H9 (cell line): ENCODE measurements at regions not wholly inside any gene's neighbourhood (a gene's known extent, or its start where the extent isn't known, plus 50 kb on each side); places are given as distances from the start of the nearest gene placed in this dataset.
A peak's percentile ranks its signal among the peaks of the same experiment; 100 is the strongest.
"Not testable (repeated sequence)": the region's sequence is repeated elsewhere in the genome, so short reads cannot be mapped to it uniquely, and the experiment has no call there.

Source experiments
- DNase-seq: peaks from one replicate; pipeline ENCODE4 v3.0.0-alpha.2; 2017
- H2AFZ ChIP-seq: one replicate; pipeline ENCODE4 v1.6.1; 2013; ENCODE audit warnings: mild to moderate bottlenecking, low read length, control low read depth, moderate library complexity
- H2AK5ac ChIP-seq: 2 replicates; pipeline ENCODE4 v1.6.1; 2013; ENCODE audit warnings: low read length, control low read depth, mixed read lengths; ENCODE audit not compliant: insufficient read length
- H2BK120ac ChIP-seq: one replicate; pipeline ENCODE4 v1.6.1; 2013; ENCODE audit warnings: low read depth, mild to moderate bottlenecking, low read length, control low read depth, inconsistent platforms; ENCODE audit not compliant: poor library complexity, severe bottlenecking
- H2BK12ac ChIP-seq: 2 replicates; pipeline ENCODE4 v1.6.1; 2013; ENCODE audit warnings: low read length, control low read depth, mixed read lengths, low read depth; ENCODE audit not compliant: insufficient read length
- H2BK15ac ChIP-seq: 2 replicates; pipeline ENCODE4 v1.6.1; 2013; ENCODE audit warnings: low read depth, low read length, control low read depth
- H2BK20ac ChIP-seq: one replicate; pipeline ENCODE4 v1.6.1; 2013; ENCODE audit warnings: low read depth, mild to moderate bottlenecking, low read length, control low read depth, inconsistent platforms; ENCODE audit not compliant: poor library complexity, severe bottlenecking
- H2BK5ac ChIP-seq: 2 replicates; pipeline ENCODE4 v1.6.1; 2013; ENCODE audit warnings: low read length, control low read depth, mixed read lengths; ENCODE audit not compliant: insufficient read length
- H3K14ac ChIP-seq: 2 replicates; pipeline ENCODE4 v1.6.1; 2013; ENCODE audit warnings: low read length, control low read depth; ENCODE audit not compliant: insufficient read depth
- H3K18ac ChIP-seq: 2 replicates; pipeline ENCODE4 v1.6.1; 2013; ENCODE audit warnings: low read depth, mild to moderate bottlenecking, mixed read lengths, low read length, control low read depth; ENCODE audit not compliant: insufficient read length
- H3K23ac ChIP-seq: 2 replicates; pipeline ENCODE4 v1.6.1; 2013; ENCODE audit warnings: low read length, control low read depth, mixed read lengths, low read depth; ENCODE audit not compliant: insufficient read length
- H3K23me2 ChIP-seq: 2 replicates; pipeline ENCODE4 v1.6.1; 2013; ENCODE audit warnings: low read depth, mild to moderate bottlenecking, mixed read lengths, low read length, control low read depth; ENCODE audit not compliant: insufficient read length, poor library complexity, severe bottlenecking
- H3K27ac ChIP-seq: 2 replicates; pipeline ENCODE4 v1.5.1; 2013; ENCODE audit warnings: low read length, control low read depth, mixed read lengths, low read depth; ENCODE audit not compliant: insufficient read length
- H3K27me3 ChIP-seq: 2 replicates; pipeline ENCODE4 v1.6.1; 2013; ENCODE audit warnings: low read length, control low read depth, inconsistent platforms; ENCODE audit not compliant: insufficient read depth
- H3K4ac ChIP-seq: 2 replicates; pipeline ENCODE4 v1.6.1; 2013; ENCODE audit warnings: low read depth, mild to moderate bottlenecking, control low read depth, inconsistent platforms, low read length, moderate library complexity
- H3K4me1 ChIP-seq: 2 replicates; pipeline ENCODE4 v1.6.1; 2013; ENCODE audit warnings: low read length, control low read depth, inconsistent platforms; ENCODE audit not compliant: insufficient read depth
- H3K4me2 ChIP-seq: 2 replicates; pipeline ENCODE4 v1.6.1; 2013; ENCODE audit warnings: low read length, control low read depth, mixed read lengths; ENCODE audit not compliant: insufficient read length, insufficient read depth
- H3K56ac ChIP-seq: 2 replicates; pipeline ENCODE4 v1.6.1; 2013; ENCODE audit warnings: low read depth, mild to moderate bottlenecking, mixed read lengths, low read length, control low read depth; ENCODE audit not compliant: insufficient read length
- H3K79me1 ChIP-seq: 2 replicates; pipeline ENCODE4 v1.6.1; 2013; ENCODE audit warnings: low read depth, mild to moderate bottlenecking, moderate library complexity, low read length, control low read depth, inconsistent platforms; ENCODE audit not compliant: insufficient read depth, poor library complexity, severe bottlenecking
- H3K79me2 ChIP-seq: 2 replicates; pipeline ENCODE4 v1.6.1; 2013; ENCODE audit warnings: low read length, control low read depth, inconsistent platforms; ENCODE audit not compliant: insufficient read depth
- H3K9ac ChIP-seq: 2 replicates; pipeline ENCODE4 v1.6.1; 2013; ENCODE audit warnings: low read length, control low read depth, mixed read lengths; ENCODE audit not compliant: insufficient read length; ENCODE audit errors: extremely low read depth
- H3K9me3 ChIP-seq: one replicate; pipeline ENCODE4 v1.6.1; 2013; ENCODE audit warnings: low read depth, low read length, inconsistent platforms; ENCODE audit not compliant: control insufficient read depth
- H3T11ph ChIP-seq: one replicate; pipeline ENCODE4 v1.6.1; 2013; ENCODE audit warnings: mild to moderate bottlenecking, low read length, control low read depth, inconsistent platforms
- H4K20me1 ChIP-seq: one replicate; pipeline ENCODE4 v1.6.1; 2013; ENCODE audit not compliant: control insufficient read depth, insufficient read length, insufficient read depth
- H4K5ac ChIP-seq: 2 replicates; pipeline ENCODE4 v1.6.1; 2013; ENCODE audit warnings: low read depth, mild to moderate bottlenecking, mixed read lengths, low read length, control low read depth; ENCODE audit not compliant: insufficient read length
- H4K8ac ChIP-seq: replicated peaks from 2 replicates; pipeline ENCODE4 v1.6.1; 2013; ENCODE audit warnings: low read length, control low read depth, mixed read lengths, low read depth; ENCODE audit not compliant: insufficient read length
- H4K91ac ChIP-seq: 2 replicates; pipeline ENCODE4 v1.6.1; 2013; ENCODE audit warnings: low read depth, mild to moderate bottlenecking, moderate library complexity, mixed read lengths, low read length, control low read depth; ENCODE audit not compliant: insufficient read length
- H3K27ac Mint-ChIP-seq, 3 experiments: 2 replicates in 2 of 3; 3 replicates in 1 of 3; pipeline ENCODE4 v1.8.0; 2020 to 2021; ENCODE audit warnings: mixed read lengths in 3 of 3, mild to moderate bottlenecking in 1 of 3, moderate library complexity in 1 of 3
- H3K27me3 Mint-ChIP-seq: 2 replicates; pipeline ENCODE4 v1.8.0; 2021; ENCODE audit warnings: low read depth, mild to moderate bottlenecking, moderate library complexity, mixed read lengths
- H3K36me3 Mint-ChIP-seq, 3 experiments: 2 replicates in 2 of 3; 3 replicates in 1 of 3; pipeline ENCODE4 v1.8.0; 2020 to 2021; ENCODE audit warnings: low read depth in 3 of 3, mixed read lengths in 3 of 3; ENCODE audit not compliant: insufficient read depth in 1 of 3
- H3K4me1 Mint-ChIP-seq, 2 experiments: 2 replicates each; pipeline ENCODE4 v1.8.0; 2020; ENCODE audit warnings: mixed read lengths in 2 of 2
- H3K4me3 Mint-ChIP-seq, 2 experiments: 2 replicates in 1 of 2; 3 replicates in 1 of 2; pipeline ENCODE4 v1.8.0; 2020 to 2021; ENCODE audit warnings: mild to moderate bottlenecking in 2 of 2, mixed read lengths in 2 of 2, moderate library complexity in 1 of 2
- H3K9me3 Mint-ChIP-seq, 2 experiments: 2 replicates in 1 of 2; 3 replicates in 1 of 2; pipeline ENCODE4 v1.8.0; 2020; ENCODE audit warnings: mild to moderate bottlenecking in 2 of 2, mixed read lengths in 2 of 2, moderate library complexity in 1 of 2
- WGBS: extraction: QIAGEN DNeasy Blood & Tissue Kit; methylation state at CpG from one replicate; pipeline ENCODE4 v1.1.7; 2013; ENCODE audit warnings: missing lambda C conversion rate, low lambda C conversion rate, mixed read lengths; ENCODE audit not compliant: insufficient read length; ENCODE audit errors: extremely low coverage; 5-methylcytosine and 5-hydroxymethylcytosine counted together
- TF ChIP-seq, protein P1 (sequence below): fragments of 200-600 bp; sonication (generic); conservative IDR thresholded peaks from 3 replicates; pipeline ENCODE4 v1.8.0; 2021; ENCODE audit warnings: antibody characterized with exemption, mild to moderate bottlenecking

GRCh38 chrX:93454509-93454908 is 218.9 kb downstream of the NAP1L3 start:
- H2BK5ac ChIP-seq = no peak overlapping the region
- H4K20me1 ChIP-seq = no peaks in the 10 kb centered on the region
- H3K9me3 Mint-ChIP-seq = peaks cover 0 to 9% of the 10 kb centered on the region in 2 experiments; a peak in 3 of 5 replicates
- no peak overlapping the region for H3K18ac ChIP-seq
- no peak overlapping the region for H3K56ac ChIP-seq
- H3K27ac ChIP-seq = no peak overlapping the region
- H3K23ac ChIP-seq = no peak overlapping the region
- peaks cover 4 to 15% of the 10 kb centered on the region in 2 experiments; a peak in 3 of 4 replicates for H3K4me1 Mint-ChIP-seq
- H3K9me3 ChIP-seq = no peaks in the 10 kb centered on the region
- H2BK20ac ChIP-seq = no peak overlapping the region
- no peak overlapping the region for H4K91ac ChIP-seq
- H3K4me2 ChIP-seq = no peak overlapping the region
- no peak for DNase-seq
- H3K4me3 Mint-ChIP-seq = no peak overlapping the region
- H3K27ac Mint-ChIP-seq = 0 out of 7 replicates have a peak overlapping the region, but pooled peaks of 1 of the 3 experiments have one; percentile 40
- H2BK15ac ChIP-seq = no peak overlapping the region
- no peaks in the 10 kb centered on the region for H3K27me3 ChIP-seq
- no peak overlapping the region for H3K14ac ChIP-seq
- no peak overlapping the region for H4K5ac ChIP-seq
- no peak overlapping the region for H3T11ph ChIP-seq
- peaks cover 0 to 16% (median 7%) of the 10 kb centered on the region in 3 experiments; a peak in 5 of 7 replicates for H3K36me3 Mint-ChIP-seq
- H2AFZ ChIP-seq = no peak overlapping the region
- no peaks in the 10 kb centered on the region for H3K79me2 ChIP-seq
- H2BK12ac ChIP-seq = no peak overlapping the region
- no peak overlapping the region for H4K8ac ChIP-seq
- no peak overlapping the region for H2AK5ac ChIP-seq
- no peaks in the 10 kb centered on the region for H3K4me1 ChIP-seq
- H3K27me3 Mint-ChIP-seq = no peaks in the 10 kb centered on the region
- TF ChIP-seq, protein P1, sequence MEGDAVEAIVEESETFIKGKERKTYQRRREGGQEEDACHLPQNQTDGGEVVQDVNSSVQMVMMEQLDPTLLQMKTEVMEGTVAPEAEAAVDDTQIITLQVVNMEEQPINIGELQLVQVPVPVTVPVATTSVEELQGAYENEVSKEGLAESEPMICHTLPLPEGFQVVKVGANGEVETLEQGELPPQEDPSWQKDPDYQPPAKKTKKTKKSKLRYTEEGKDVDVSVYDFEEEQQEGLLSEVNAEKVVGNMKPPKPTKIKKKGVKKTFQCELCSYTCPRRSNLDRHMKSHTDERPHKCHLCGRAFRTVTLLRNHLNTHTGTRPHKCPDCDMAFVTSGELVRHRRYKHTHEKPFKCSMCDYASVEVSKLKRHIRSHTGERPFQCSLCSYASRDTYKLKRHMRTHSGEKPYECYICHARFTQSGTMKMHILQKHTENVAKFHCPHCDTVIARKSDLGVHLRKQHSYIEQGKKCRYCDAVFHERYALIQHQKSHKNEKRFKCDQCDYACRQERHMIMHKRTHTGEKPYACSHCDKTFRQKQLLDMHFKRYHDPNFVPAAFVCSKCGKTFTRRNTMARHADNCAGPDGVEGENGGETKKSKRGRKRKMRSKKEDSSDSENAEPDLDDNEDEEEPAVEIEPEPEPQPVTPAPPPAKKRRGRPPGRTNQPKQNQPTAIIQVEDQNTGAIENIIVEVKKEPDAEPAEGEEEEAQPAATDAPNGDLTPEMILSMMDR = no peak
- H2BK120ac ChIP-seq = no peak overlapping the region
- H3K4ac ChIP-seq = no peak overlapping the region
- no peaks in the 10 kb centered on the region for H3K79me1 ChIP-seq
- no CpG with 5 or more reads among the region's 1 CpG for WGBS
- no peaks in the 10 kb centered on the region for H3K23me2 ChIP-seq
- no peak overlapping the region for H3K9ac ChIP-seq

- H4K8ac ChIP-seq, H3K23me2 ChIP-seq, H3K23ac ChIP-seq: not testable (repeated sequence)
Measured at GRCh38 chrX:93434721-93435120, 238.7 kb downstream of the NAP1L3 start.

More at GRCh38 chrX:93434721-93435120, 238.7 kb downstream of the NAP1L3 start:
- not testable (repeated sequence) for H3T11ph ChIP-seq, H2BK12ac ChIP-seq, H3K27me3 ChIP-seq, H2AK5ac ChIP-seq, H2BK15ac ChIP-seq, H3K27me3 Mint-ChIP-seq, H3K4me3 Mint-ChIP-seq, H2BK5ac ChIP-seq, H2BK120ac ChIP-seq, H3K4ac ChIP-seq, H3K79me2 ChIP-seq, H2AFZ ChIP-seq, H3K79me1 ChIP-seq, H3K4me2 ChIP-seq, H3K4me1 ChIP-seq, H3K9me3 ChIP-seq, H4K20me1 ChIP-seq, H3K27ac Mint-ChIP-seq, H3K27ac ChIP-seq, H3K9ac ChIP-seq, DNase-seq, H4K5ac ChIP-seq, H3K18ac ChIP-seq, H4K91ac ChIP-seq, H3K14ac ChIP-seq, H3K56ac ChIP-seq, H2BK20ac ChIP-seq
- Mint-ChIP-seq H3K4me1 (peaks cover 0 to 10% of the 10 kb centered on the region in 2 experiments; a peak in 2 of 4 replicates), H3K36me3 (peaks cover 0 to 10% (median 2%) of the 10 kb centered on the region in 3 experiments; a peak in 3 of 7 replicates), H3K9me3 (peaks cover 4 to 13% of the 10 kb centered on the region in 2 experiments; a peak in 4 of 5 replicates)
- WGBS = no CpG with 5 or more reads among the region's 6 CpGs
